CD1c-positive myeloid dendritic cell (primary cell): ENCODE measurements at regions not wholly inside any gene's neighbourhood (a gene's known extent, or its start where the extent isn't known, plus 50 kb on each side); places are given as distances from the start of the nearest gene placed in this dataset.
A peak's percentile ranks its signal among the peaks of the same experiment; 100 is the strongest.

Experiments
- DNase-seq: peaks from one replicate; pipeline ENCODE4 v3.0.0-alpha.2; 2016; ENCODE audit errors: extremely low spot score

DNA sequence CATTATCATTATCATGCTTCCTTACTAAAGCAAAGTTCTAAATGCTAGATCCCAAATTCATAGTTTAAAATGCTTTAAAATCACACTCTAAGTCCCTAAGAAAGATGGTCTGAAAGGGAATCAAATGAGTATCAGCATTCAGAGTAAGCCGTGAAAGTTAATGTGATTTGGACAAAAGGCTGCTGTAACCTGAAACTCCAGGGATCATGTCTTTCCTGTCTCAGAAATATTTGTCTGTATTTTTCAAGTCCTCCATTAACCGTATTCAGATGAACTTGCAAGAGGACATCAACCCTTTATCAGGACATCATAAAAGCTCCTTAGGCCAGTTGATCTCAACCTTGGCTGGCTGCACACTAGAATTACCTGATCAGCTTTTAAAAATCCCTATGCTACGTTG, 324.3 kb upstream of the PKDCC start:
- no peak for DNase-seq

DNA sequence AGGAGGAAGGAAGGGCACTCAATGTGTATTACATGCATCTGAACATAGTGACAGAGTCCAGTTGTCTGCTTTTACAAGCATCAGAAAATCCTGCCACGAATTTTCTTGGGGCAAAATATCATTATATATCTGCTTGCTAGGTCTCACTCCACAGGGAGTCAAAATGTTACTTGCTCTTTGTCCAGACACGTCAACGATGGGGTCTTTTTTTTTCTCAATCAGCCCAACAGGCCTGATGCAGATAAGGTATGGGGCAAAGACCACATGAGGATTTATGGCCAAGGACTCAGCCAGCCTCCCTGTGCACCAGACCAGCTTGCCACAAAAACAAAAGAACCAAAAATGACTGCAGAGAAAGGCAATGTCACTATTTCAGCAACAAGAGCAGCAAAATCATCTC, 323.4 kb upstream of the PKDCC start:
- no peak for DNase-seq

DNA sequence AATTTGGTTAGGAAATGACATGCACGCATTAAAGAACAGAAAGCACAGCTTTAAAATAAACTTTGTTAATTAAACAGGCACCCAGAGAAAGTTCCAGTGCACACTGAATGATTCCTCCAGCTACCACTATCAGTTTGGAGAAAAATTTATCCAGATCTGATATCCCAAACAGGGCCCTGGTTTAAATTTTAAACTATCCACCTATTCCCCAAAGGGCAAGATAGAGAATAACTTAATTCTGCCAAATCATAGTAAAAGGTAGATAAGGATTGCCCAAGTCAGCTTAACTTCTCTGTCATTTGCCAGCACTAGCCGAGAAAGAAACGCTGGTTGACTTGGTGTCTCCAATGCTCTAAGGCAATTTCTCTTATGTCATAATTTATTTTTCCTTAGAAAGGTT, 321.9 kb upstream of the PKDCC start:
- no peak for DNase-seq

DNA sequence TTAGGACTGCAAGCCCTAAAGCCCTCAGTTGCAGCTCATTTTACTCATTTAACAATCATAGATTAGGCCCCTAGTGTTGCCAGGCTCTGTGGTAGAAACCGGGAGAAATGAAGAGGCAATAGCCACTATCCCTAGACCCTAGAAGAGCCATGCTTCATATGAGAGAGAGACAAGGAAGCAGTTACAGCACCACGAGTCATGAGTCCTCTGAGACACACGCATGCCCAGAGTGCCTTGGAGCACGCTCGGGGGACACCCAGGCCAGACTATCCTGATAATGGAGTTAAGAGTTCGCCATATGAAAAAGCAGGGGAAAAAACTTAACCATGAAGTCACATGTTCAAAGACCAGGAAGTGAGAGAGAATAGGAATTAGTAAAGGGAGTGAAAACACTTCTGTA, 321.5 kb upstream of the PKDCC start:
- DNase-seq = no peak

DNA sequence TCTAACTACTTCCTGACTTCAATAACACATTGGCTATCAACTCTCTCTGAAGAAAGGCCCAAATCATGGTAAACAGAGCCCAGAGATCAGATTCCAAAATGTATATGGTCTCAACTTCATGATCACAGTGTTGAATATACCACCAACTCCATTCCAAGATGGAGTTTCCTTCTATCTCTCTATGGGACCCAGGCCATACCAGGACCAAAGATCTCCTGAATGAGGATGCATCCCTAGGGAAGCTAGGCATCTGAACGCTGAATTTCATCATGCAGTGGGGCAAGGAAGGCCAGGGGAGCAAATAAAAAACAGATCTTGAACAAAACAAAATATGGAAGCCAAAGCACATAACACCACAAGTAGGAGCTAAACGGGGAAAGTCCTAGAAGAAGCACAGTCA, 320.7 kb upstream of the PKDCC start:
- no peak for DNase-seq

DNA sequence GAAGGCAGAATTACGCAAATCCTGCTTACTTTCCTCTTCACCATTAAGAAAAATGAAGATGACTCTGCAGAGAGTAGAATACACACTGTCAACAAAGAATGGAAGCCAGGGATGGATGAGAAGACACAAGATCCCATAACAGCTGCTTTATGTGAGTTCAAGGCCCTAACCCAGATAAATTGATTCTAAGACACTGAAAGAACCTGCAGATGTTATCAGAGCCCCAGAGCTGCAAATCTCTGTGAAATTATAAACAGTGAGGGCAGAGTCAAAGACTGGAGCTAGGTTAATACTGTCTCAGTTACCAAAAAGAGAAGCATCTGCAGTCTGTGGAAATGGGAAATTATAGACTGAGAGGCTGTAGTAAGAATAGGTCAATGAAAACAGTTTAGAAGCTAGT, 320.1 kb upstream of the PKDCC start:
- no peak for DNase-seq

DNA sequence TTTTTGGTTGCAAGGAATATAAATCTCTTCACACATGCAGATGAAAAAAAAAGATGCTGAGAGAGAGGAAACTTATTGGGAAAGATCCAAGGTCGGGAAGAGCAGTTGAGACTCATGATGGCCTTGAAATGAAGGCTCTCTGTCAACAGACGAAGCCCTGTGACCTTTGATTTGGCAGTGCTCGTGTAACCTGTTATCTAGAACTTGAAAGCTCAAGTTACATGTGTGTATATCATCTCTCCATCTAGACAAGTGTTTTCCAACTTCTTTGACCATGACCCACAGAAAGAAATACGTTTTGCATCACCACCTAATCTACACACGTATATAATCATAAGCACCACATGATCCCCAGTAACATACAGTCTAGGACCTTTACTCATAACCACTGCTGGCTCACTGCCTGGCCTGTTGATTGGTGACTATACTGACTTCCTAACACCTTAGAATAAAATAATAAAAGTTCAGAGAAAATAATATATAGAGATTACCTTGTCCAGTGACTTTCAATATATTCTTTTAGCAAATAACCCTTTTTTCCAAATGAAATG, 319.0 kb upstream of the PKDCC start:
- DNase-seq = no peak

DNA sequence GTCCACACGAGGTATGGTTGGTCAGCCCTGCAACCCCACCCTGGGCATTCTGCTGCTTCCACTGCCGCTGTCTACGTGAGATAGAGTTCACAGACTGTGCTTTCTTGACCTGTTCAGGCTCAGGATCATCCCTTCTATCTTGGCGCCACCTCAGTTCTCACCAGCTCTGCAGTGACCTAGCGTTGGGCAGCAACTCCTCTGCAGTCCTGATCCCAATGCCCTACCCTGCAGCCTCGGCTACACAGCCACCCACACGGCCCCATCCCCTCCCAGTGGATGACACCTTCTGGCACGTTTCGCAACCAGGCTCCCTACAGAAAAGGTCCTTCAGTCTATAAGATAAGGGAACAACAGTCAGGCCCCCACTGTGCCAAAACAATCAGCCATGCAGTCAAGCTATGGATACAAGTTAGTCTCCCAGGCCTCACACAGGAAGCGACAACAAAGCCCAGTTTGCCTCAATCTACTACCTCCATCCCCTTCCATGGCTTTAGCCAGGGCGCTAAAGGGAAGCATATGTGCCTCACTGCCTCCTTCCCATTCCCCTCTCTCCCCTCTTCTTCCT, 317.9 kb upstream of the PKDCC start:
- no peak for DNase-seq

DNA sequence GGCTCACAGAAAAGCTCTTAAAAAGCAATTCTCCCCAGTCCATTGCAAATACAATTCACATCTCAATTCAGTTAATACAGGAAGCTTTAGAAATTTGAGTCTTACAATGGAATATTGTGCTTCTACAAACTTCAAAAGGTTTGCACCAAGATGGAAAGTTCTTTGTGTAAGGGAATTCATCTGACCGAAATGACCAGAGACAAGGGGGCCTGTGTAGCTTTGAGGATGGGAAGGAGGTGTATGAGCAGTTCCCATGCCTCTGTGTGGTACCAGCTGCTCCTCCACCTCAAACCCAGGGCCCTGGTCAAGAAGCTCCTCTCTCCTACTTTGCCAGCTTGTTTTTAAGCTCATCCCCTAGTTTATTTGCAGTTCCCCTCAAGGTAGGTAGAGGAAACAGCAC, 312.8 kb upstream of the PKDCC start:
- DNase-seq = peak; percentile 3

DNA sequence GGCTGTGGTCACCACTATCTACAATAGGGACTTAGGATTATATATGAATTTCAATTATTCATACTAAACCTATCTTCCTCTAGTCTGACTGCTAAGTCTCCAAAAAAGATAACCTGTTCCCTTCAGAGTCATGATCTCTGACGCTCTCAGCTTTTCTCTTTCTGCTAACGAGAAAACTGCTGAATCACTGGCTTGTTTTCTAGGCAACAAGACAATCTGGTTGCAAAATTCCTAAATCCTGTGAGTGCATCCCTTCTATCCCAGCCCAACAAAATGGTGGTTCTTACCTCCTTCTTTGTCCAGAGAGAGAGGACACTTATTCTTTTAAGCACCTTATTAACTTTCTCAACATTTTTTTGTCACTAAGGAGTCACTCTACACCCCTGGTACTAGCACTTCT, 312.3 kb upstream of the PKDCC start:
- DNase-seq = peak; percentile 17

DNA sequence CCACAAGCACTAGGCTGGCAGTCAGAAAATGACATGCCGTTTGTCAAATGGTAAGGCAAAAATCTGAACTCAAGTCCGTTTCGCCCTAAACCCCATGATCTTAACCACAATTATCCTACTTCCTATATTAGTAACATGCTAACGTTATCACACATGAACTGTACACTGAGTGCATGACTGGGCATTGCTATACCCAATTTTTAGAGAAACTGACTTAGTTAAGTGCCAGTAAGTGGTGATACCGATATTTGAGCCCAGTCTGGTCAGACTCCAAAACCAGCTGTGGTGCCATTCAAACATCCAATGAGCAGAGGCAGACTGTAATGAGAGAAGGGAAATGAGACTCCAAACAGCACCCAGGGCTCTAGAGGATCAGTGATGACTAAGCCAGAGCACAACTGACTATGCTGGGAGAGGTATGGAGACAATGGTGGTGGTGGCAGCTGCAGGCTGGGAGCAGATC, 311.7 kb upstream of the PKDCC start:
- DNase-seq = peak; percentile 83

DNA sequence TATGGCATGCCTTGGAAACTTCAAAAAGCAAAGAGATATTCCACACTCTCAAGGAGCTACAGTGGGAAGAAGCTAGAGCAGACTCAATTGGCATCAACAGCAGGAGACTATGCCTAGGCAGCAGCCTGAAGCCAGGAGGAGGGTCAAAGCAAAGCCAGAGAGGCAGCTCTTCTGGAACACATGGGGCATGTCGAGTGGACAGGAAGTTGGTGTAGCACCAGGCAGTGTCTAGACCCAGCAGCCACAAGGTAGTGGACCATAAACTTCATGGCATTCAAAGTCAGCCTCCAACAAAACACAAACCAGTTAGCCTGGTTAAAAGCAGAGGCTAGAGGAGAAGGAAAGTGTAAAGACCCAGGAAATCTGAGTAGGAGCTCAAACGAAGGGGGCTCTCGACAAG, 311.2 kb upstream of the PKDCC start:
- DNase-seq = no peak

DNA sequence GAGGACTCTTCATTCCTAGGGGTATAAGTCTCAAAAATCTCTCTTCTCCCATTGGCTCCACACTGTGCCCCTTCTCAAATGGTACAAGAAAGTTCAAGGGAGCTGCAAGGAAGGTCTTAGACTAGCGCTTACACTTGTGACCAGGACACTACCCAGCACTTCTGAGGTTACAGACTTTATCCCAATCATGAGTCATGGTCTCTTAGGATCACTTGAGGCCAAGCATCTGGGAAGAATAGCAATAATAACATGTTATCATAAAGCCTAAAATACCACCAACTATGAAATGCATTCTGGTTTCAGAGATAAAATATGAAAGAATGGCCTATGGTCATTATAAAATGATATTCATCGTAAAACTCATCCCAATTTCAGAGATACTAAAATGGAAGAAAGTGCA, 309.9 kb upstream of the PKDCC start:
- no peak for DNase-seq

DNA sequence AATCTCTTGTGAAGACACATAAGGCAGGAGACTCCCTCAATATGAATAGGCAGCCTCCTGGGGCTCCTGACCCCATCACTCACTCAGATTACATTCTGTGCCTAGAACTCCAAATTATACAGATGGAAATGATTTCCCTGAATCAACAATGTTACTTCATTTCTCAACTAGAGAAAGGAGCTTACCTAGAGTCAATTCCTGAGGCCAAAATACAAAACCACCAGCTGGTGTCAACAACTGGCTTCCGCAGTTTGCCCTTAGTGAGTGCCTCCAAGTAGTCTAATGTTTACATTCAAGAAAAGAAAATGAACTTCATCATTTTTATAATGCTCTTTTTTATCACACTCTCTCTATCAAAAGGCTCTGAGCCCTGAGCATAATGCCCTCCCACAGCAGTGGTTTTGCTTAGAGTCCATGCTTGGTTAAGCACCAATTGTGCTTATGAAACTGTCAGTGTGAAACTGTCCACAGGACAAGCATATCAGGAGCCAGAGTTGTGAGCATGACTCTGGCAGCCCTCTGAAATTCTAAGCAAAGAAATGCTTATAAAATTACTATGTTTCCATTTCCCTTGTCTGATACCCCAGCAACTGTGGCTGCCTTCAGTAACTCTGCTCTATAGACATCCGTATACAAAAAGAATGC, 305.7 kb upstream of the PKDCC start:
- DNase-seq = no peak

DNA sequence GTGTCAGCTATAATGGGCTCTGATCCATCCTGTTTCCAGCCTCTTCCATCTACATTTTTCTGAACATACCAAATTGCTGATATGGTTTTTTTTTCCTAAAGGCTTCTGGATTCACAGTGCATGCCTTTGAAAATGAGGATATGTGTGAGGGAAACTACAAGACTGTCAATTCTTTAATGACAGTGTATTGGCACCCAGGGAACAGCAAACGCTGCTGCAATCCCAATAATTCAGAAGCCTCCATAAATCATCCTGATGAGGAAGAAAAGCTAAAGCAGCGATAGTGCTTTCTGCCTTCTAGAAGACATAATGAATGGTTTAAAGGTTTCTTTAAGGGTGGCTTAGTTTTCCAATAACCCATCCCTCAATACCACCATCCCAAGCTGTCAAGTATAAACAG, 304.5 kb upstream of the PKDCC start:
- DNase-seq = no peak

DNA sequence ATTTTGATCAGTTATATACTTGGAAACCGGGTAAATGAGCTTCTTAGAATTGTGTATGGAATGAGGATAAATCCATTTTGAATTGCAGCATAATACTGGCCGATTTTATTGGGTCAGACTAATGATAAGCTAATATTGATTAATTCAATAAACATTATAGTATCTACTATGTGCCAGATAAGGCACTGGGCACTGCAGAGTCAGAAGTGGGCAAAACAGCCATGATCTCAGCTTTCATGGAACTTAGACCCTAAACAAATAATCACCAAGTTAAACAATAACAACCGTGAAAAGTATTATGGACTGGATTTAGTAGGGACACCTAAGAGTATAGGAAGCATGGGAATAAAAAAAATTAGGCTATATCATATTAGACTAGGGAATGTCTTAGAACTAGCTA, 297.0 kb upstream of the PKDCC start:
- DNase-seq = no peak

DNA sequence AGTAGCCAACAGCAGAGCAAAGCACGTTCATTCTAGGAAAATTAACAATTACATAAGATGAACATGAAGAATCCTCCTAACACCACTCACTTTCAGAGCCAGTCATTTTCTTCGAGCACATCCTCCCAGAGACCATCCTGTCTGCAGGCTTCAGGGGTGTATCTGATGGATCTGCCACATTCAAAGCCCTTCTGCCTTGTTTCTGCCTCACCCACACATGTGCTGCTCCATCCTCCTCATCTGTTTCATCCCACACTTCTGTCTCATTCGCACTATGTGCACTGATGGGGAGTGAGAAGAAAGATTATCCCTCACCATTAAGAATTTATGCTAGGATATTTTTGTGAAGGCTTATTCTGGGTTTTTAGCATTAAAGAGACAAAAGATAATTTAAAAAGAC, 287.9 kb upstream of the PKDCC start:
- no peak for DNase-seq

DNA sequence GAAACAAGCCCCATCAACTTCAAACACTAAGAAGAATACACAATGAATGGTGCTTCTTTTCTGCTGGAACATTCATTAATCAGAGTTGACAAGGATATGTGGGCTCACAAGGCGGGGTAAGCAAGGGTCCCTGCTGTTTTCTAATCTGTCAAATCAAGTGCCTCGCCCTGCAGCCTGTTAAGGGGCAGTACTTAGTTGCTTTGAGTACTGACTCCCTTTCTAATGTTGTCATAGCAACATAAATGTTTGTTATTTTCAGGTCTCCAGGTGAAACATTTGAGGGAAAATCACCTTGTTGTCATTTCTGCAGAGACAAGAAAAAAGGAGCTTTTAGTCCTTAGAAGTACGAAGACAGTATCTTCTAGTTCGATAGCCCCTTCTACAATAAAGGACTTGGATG, 284.7 kb upstream of the PKDCC start:
- DNase-seq = no peak

DNA sequence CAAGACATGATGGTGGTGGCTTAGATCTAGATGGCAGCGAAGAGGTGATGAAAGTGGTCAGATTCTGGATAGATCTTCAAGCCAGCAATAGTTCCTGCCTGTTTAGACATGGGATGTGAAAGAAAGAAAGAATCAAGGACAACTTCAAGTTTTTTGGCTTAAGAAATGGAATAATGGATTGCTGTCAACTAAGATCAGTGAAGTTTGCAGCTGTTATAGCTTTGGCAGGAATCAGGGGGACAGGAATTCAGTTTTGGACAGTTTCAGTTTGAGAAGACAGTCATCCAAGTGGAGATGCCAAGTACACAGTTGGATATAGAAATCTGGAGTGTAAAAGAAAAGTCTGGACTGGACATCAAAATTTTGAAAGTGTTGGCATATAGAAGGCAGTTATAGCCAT, 283.7 kb upstream of the PKDCC start:
- DNase-seq = no peak

DNA sequence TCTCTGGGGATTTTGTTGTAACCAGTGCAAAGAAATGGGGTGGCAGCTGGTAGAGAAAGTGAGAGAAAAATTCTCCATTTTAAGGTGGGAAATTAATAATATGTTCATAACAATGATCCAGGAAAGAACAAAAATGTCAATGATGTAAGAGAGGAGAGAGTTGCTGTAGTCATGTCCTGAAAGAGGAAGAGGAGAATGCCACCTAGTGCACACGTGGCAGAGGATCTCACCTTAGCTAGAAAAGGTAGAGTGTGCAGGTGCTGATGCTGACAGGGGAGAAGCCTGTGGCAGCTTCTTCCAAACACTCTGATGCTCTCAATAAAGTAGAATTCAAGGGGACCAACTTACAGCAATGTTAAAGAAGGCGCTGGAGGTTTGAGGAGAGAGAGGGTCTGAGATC, 282.9 kb upstream of the PKDCC start:
- no peak for DNase-seq

DNA sequence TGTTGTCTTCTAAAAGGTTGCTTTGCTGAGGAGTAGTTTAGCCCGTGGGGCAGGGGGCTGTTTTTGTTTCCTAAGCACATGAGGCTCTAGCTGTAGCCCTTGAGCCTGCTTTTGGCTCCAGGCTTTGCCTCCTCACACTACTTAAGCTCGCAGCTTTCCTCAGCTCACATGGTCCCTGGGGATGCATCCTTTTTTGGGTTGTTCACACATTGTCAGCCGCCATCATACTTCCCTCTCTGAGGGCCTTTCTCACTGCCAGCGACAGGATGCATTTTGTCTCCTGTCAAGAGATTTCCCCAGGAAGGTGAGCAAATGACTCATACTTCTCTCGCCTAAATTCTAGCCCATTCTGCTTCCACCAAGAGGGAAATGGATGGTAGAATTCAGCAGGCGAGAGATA, 279.5 kb upstream of the PKDCC start:
- no peak for DNase-seq

DNA sequence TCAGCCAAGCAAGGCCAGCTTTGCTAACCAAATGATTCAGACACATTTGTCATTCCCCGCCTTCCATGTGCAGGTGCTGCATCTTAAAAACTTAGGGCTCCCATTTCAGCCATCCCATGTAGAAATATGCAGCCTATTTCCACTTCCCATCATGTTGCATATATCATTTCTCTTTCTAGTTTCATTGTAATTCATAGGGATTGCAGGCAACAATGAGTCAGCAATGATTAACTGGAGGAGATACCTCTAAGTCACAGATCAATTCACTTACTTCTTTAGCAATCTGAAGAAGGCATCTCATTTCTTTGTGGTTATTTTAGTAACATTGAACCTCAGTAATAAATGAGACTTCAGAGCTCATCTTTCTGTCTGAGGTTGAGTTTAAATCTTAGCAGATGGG, 276.1 kb upstream of the PKDCC start:
- no peak for DNase-seq

DNA sequence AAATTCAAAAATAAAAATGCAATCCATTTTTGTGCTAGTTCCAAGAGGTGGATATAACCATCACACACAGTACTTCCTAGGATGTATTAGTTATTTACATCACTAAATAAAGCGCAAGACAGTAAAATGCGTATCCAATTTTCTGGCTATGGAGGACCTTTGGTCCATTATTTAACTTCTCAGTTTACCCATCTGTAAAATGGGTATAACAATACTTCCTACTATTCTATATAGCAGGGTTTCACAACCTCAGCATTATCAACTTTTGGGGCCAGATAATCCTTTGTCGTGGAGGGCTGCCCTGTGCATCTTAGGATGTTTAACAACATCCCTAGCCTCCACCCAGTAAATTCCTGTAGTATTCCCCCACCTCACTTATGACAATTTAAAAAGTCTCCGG, 275.1 kb upstream of the PKDCC start:
- DNase-seq = no peak
